ENCODE measurements at regions not wholly inside any gene's neighbourhood (a gene's known extent, or its start where the extent isn't known, plus 50 kb on each side); places are given as distances from the start of the nearest gene placed in this dataset.

DNA sequence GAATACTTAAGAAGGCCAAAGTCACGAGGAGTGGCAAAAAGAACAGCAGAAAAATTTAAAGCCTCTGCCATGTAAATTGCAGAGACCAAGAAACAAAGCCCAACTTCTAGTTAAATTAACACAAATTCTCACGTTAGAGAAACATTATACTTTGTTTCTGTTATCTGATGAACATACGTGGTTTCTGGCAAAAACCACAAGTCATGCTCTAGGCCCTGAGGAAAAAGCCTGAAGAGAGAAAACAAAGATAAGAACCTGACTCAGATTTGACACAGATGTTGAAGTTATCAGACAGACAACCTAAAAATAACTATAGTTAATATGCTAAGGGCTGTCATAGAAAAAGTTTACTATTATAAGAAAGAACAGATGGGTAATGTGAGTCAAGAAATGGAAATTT lies 149.1 kb upstream of the PCDH10 start:
- TF ChIP-seq, protein P1, sequence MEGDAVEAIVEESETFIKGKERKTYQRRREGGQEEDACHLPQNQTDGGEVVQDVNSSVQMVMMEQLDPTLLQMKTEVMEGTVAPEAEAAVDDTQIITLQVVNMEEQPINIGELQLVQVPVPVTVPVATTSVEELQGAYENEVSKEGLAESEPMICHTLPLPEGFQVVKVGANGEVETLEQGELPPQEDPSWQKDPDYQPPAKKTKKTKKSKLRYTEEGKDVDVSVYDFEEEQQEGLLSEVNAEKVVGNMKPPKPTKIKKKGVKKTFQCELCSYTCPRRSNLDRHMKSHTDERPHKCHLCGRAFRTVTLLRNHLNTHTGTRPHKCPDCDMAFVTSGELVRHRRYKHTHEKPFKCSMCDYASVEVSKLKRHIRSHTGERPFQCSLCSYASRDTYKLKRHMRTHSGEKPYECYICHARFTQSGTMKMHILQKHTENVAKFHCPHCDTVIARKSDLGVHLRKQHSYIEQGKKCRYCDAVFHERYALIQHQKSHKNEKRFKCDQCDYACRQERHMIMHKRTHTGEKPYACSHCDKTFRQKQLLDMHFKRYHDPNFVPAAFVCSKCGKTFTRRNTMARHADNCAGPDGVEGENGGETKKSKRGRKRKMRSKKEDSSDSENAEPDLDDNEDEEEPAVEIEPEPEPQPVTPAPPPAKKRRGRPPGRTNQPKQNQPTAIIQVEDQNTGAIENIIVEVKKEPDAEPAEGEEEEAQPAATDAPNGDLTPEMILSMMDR (IDR thresholded peaks at IDR 0.05; ENCODE audit: low read length): no peak
- TF ChIP-seq EZH2 (IDR thresholded peaks at IDR 0.05; ENCODE audit: borderline replicate concordance, low read length): no peak
